WTC11 (cell line): ENCODE measurements at regions not wholly inside any gene's neighbourhood (a gene's known extent, or its start where the extent isn't known, plus 50 kb on each side); places are given as distances from the start of the nearest gene placed in this dataset.

ENCODE experiments used
- ATAC-seq: fragments of 200-7000 bp; cut with Tn5 transposase; 2 replicates; pipeline ENCODE4 v1.10.0; 2021; ENCODE audit warnings: mild to moderate bottlenecking, moderate library complexity
- CTCF ChIA-PET: fragments of 300-600 bp; sonication (Branson Sonifier 250); formaldehyde crosslinking; loops from one replicate; lab custom pipeline; 2021; ENCODE audit warnings: antibody characterized with exemption; lab: Charles Lee
- POLR2A ChIA-PET: fragments of 350-600 bp; sonication (Branson Sonifier 250); formaldehyde crosslinking; loops from one replicate; lab custom pipeline; 2021; ENCODE audit warnings: antibody characterized with exemption; lab: Charles Lee
- DNase-seq: peaks from one replicate; pipeline ENCODE4 v3.0.0; 2021; ENCODE audit warnings: low spot score
- H3K27ac Mint-ChIP-seq: 2 replicates; pipeline ENCODE4 v1.8.0; 2021; ENCODE audit warnings: mixed read lengths
- H3K27me3 Mint-ChIP-seq: 2 replicates; pipeline ENCODE4 v1.8.0; 2021; ENCODE audit warnings: low read depth, mild to moderate bottlenecking, moderate library complexity, mixed read lengths
- H3K36me3 Mint-ChIP-seq: 2 replicates; pipeline ENCODE4 v1.8.0; 2021; ENCODE audit warnings: mixed read lengths
- H3K4me1 Mint-ChIP-seq: 2 replicates; pipeline ENCODE4 v1.8.0; 2022; ENCODE audit warnings: mixed read lengths
- H3K4me3 Mint-ChIP-seq: 2 replicates; pipeline ENCODE4 v1.8.0; 2021; ENCODE audit warnings: mild to moderate bottlenecking, moderate library complexity, mixed read lengths
- H3K9me3 Mint-ChIP-seq: 2 replicates; pipeline ENCODE4 v1.8.0; 2021; ENCODE audit warnings: mixed read lengths
- AR ChIP-seq: fragments of 250-450 bp; sonication (Bioruptor Pico); IDR thresholded peaks from 2 replicates; pipeline ENCODE4 v1.9.0; 2021; ENCODE audit warnings: mild to moderate bottlenecking
- ATF2 ChIP-seq: sonication (generic); formaldehyde crosslinking; IDR thresholded peaks from 2 replicates; pipeline ENCODE4 v1.8.1; 2022; ENCODE audit warnings: low read depth, missing genetic modification reagents, borderline replicate concordance
- E2F1 ChIP-seq: sonication (generic); formaldehyde crosslinking; IDR thresholded peaks from 2 replicates; pipeline ENCODE4 v1.8.0; 2022; ENCODE audit warnings: mild to moderate bottlenecking, missing genetic modification reagents
- E2F4 ChIP-seq: sonication (generic); formaldehyde crosslinking; IDR thresholded peaks from 2 replicates; pipeline ENCODE4 v1.8.1; 2022; ENCODE audit warnings: low read depth, mild to moderate bottlenecking, moderate library complexity, missing genetic modification reagents, borderline replicate concordance
- ESRRA ChIP-seq: sonication (generic); formaldehyde crosslinking; IDR thresholded peaks from 2 replicates; pipeline ENCODE4 v1.8.1; 2022; ENCODE audit warnings: mild to moderate bottlenecking, missing genetic modification reagents, borderline replicate concordance
- ETV6 ChIP-seq: sonication (generic); formaldehyde crosslinking; IDR thresholded peaks from 2 replicates; pipeline ENCODE4 v1.8.1; 2022; ENCODE audit warnings: mild to moderate bottlenecking, missing genetic modification reagents
- FOXK1 ChIP-seq: sonication (generic); formaldehyde crosslinking; IDR thresholded peaks from 2 replicates; pipeline ENCODE4 v1.8.0; 2022; ENCODE audit warnings: mild to moderate bottlenecking, moderate library complexity, missing genetic modification reagents
- FOXP4 ChIP-seq: sonication (generic); formaldehyde crosslinking; IDR thresholded peaks from 2 replicates; pipeline ENCODE4 v1.8.0; 2022; ENCODE audit warnings: mild to moderate bottlenecking, missing genetic modification reagents
- GABPB1 ChIP-seq: sonication (generic); formaldehyde crosslinking; IDR thresholded peaks from 2 replicates; pipeline ENCODE4 v1.8.1; 2023; ENCODE audit warnings: mild to moderate bottlenecking, missing genetic modification reagents
- NR1H2 ChIP-seq: sonication (generic); formaldehyde crosslinking; IDR thresholded peaks from 2 replicates; pipeline ENCODE4 v1.9.0; 2021; ENCODE audit warnings: mild to moderate bottlenecking, moderate library complexity, missing genetic modification reagents
- PRDM15 ChIP-seq: sonication (generic); formaldehyde crosslinking; IDR thresholded peaks from 2 replicates; pipeline ENCODE4 v1.8.0; 2022; ENCODE audit warnings: missing genetic modification reagents
- PREB ChIP-seq: sonication (generic); formaldehyde crosslinking; IDR thresholded peaks from 2 replicates; pipeline ENCODE4 v1.8.1; 2022; ENCODE audit warnings: mild to moderate bottlenecking, missing genetic modification reagents, moderate library complexity, borderline replicate concordance
- RORB ChIP-seq: fragments of 250-450 bp; sonication (Bioruptor Pico); IDR thresholded peaks from 2 replicates; pipeline ENCODE4 v1.9.0; 2021; ENCODE audit warnings: mild to moderate bottlenecking
- TCF7 ChIP-seq: sonication (generic); formaldehyde crosslinking; IDR thresholded peaks from 2 replicates; pipeline ENCODE4 v1.8.0; 2022; ENCODE audit warnings: mild to moderate bottlenecking, low read depth, missing genetic modification reagents, moderate library complexity
- TEAD4 ChIP-seq: sonication (generic); formaldehyde crosslinking; IDR thresholded peaks from 2 replicates; pipeline ENCODE4 v1.8.0; 2022; ENCODE audit warnings: mild to moderate bottlenecking, missing genetic modification reagents
- TP53 ChIP-seq: sonication (generic); formaldehyde crosslinking; IDR thresholded peaks from 2 replicates; pipeline ENCODE4 v1.8.1; 2023; ENCODE audit warnings: mild to moderate bottlenecking, missing genetic modification reagents
- ZMAT4 ChIP-seq: fragments of 250-450 bp; sonication (Bioruptor Pico); IDR thresholded peaks from 2 replicates; pipeline ENCODE4 v1.9.0; 2021; ENCODE audit warnings: mild to moderate bottlenecking
- ZNF138 ChIP-seq: sonication (generic); formaldehyde crosslinking; conservative IDR thresholded peaks from 2 replicates; pipeline ENCODE4 v1.8.1; 2022; ENCODE audit warnings: mild to moderate bottlenecking, moderate library complexity, missing genetic modification reagents
- ZNF416 ChIP-seq: fragments of 250-450 bp; sonication (Bioruptor Pico); IDR thresholded peaks from 2 replicates; pipeline ENCODE4 v1.9.0; 2021; ENCODE audit warnings: mild to moderate bottlenecking, inconsistent platforms

GRCh38 chr2:71824436-71824835 lies 323.2 kb downstream of the CYP26B1 start:
- POLR2A ChIA-PET = no interaction called here
- ATAC-seq (no peak), DNase-seq (no peak)
- no peaks in the 10 kb centered on the region; the same call in 1 of the 2 replicates for H3K36me3 Mint-ChIP-seq
- CTCF ChIA-PET = interaction anchor here (1.3 kb wide), 1 partner anchor 26 kb away, joined by 3 read pairs; no protein-coding TSS in a partner anchor
- no peak overlapping the region for H3K4me3 Mint-ChIP-seq
- no peaks in the 10 kb centered on the region; the same call in 1 of the 2 replicates for H3K27me3 Mint-ChIP-seq
- TF ChIP-seq PRDM15 (CRISPR knock-in tag) (no peak), FOXP4 (no peak), ATF2 (no peak), NR1H2 (no peak), ZNF416 (CRISPR knock-in tag) (no peak), AR (no peak), TP53 (CRISPR knock-in tag) (no peak), E2F1 (no peak), ZNF138 (CRISPR knock-in tag) (no peak), ZMAT4 (CRISPR knock-in tag) (no peak), TCF7 (CRISPR knock-in tag) (no peak)
- TF ChIP-seq, all 79 proteins: peak for 0
- H3K9me3 Mint-ChIP-seq = peaks cover 45% of the 10 kb centered on the region
- no peak overlapping the region for H3K27ac Mint-ChIP-seq
- no peaks in the 10 kb centered on the region for H3K4me1 Mint-ChIP-seq

- no peaks in the 10 kb centered on the region; the same call in 1 of the 2 replicates for H3K27me3 Mint-ChIP-seq
- H3K4me1 Mint-ChIP-seq = no peaks in the 10 kb centered on the region
- CTCF ChIA-PET = no interaction called here
- POLR2A ChIA-PET = no interaction called here
- peaks cover 47% of the 10 kb centered on the region for H3K9me3 Mint-ChIP-seq
- DNase-seq (no peak), ATAC-seq (no peak)
- H3K36me3 Mint-ChIP-seq = no peaks in the 10 kb centered on the region; the same call in 1 of the 2 replicates
- H3K4me3 Mint-ChIP-seq = no peak overlapping the region
- no peak overlapping the region for H3K27ac Mint-ChIP-seq
- TF ChIP-seq ESRRA (CRISPR knock-in tag) (no peak), TEAD4 (CRISPR knock-in tag) (no peak), E2F4 (CRISPR knock-in tag) (no peak), FOXK1 (no peak), RORB (CRISPR knock-in tag) (no peak), GABPB1 (no peak), ETV6 (CRISPR knock-in tag) (no peak), PREB (no peak)
Measured at GRCh38 chr2:71823526-71823925, 324.1 kb downstream of the CYP26B1 start.
